ENCODE measurements at regions not wholly inside any gene's neighbourhood (a gene's known extent, or its start where the extent isn't known, plus 50 kb on each side); places are given as distances from the start of the nearest gene placed in this dataset.

GRCh38 chr3:25952133-25952532 lies 162.2 kb downstream of the OXSM start (continued):
- TF ChIP-seq EP300 (IDR thresholded peaks at IDR 0.05; ENCODE audit: borderline replicate concordance in 1 of 2, low read depth in 1 of 2, low read length in 1 of 2): no peak
- TF ChIP-seq USF1 (IDR thresholded peaks at IDR 0.05; ENCODE audit: borderline replicate concordance, low read depth): no peak
- TF ChIP-seq GATA2 (CRISPR knock-in tag; IDR thresholded peaks at IDR 0.05): no peak
- TF ChIP-seq REST (IDR thresholded peaks at IDR 0.05; ENCODE audit: low read depth, low read length): no peak

GRCh38 chr3:25957026-25957425 lies 167.1 kb downstream of the OXSM start:
- no peaks in the 10 kb centered on the region for H4K20me1 ChIP-seq (ENCODE audit: insufficient read depth)
- no peaks in the 10 kb centered on the region for H3K36me3 ChIP-seq (replicated peaks in 1 of 2; ENCODE audit: control insufficient read depth in 1 of 2, insufficient read depth in 2 of 2, low read length in 1 of 2)
- no peaks in the 10 kb centered on the region for H3K79me2 ChIP-seq (ENCODE audit: insufficient read depth)
- H3K4me1 ChIP-seq (ENCODE audit: control insufficient read depth in 1 of 2, insufficient read depth in 2 of 2, low read depth in 1 of 2, low read length in 1 of 2): no peaks in the 10 kb centered on the region
- no peak for DNase-seq
- H3K9ac ChIP-seq: no peak overlapping the region
- H3K4me3 ChIP-seq (ENCODE audit: low read depth in 2 of 2, low read length in 1 of 2): no peak overlapping the region
- H3K27ac ChIP-seq (ENCODE audit: low read depth in 2 of 2, low read length in 1 of 2): no peak overlapping the region
- TF ChIP-seq CHD2 (IDR thresholded peaks at IDR 0.05; ENCODE audit: low read length, partially characterized antibody) (no peak), TAF1 (IDR thresholded peaks at IDR 0.05; ENCODE audit: borderline replicate concordance, low read depth, low read length) (no peak), RFX5 (IDR thresholded peaks at IDR 0.05; ENCODE audit: low read length) (no peak), POLR2AphosphoS5 (IDR thresholded peaks at IDR 0.05; ENCODE audit: low read depth, low read length) (no peak), MXI1 (IDR thresholded peaks at IDR 0.05; ENCODE audit: low read depth, low read length) (no peak), GABPA (IDR thresholded peaks at IDR 0.05; ENCODE audit: low read depth) (no peak), REST (IDR thresholded peaks at IDR 0.05; ENCODE audit: low read depth, low read length) (no peak), CTCF (IDR thresholded peaks at IDR 0.05) (no peak), IRF3 (IDR thresholded peaks at IDR 0.05; ENCODE audit: low read depth, low read length) (no peak), SIN3A (IDR thresholded peaks at IDR 0.05; ENCODE audit: borderline replicate concordance, low read depth, low read length) (no peak), EP300 (IDR thresholded peaks at IDR 0.05; ENCODE audit: borderline replicate concordance in 1 of 2, low read depth in 1 of 2, low read length in 1 of 2) (no peak)
- H3K9me3 ChIP-seq: no peaks in the 10 kb centered on the region; the same call in 1 of the 2 replicates
- no peaks in the 10 kb centered on the region for H3K27me3 ChIP-seq (ENCODE audit: insufficient read depth)
- no peaks in the 10 kb centered on the region for H3F3A ChIP-seq (replicated peaks; ENCODE audit: insufficient read depth)
- no peak overlapping the region for H2AFZ ChIP-seq (ENCODE audit: low read depth)
- no peak overlapping the region for H3K4me2 ChIP-seq
- CTCF ChIA-PET: no interaction called here
- POLR2A ChIA-PET: no interaction called here
- no peaks in the 10 kb centered on the region for H3K9me2 ChIP-seq

Data from SK-N-SH (cell line).